H1 (cell line): ENCODE measurements at regions not wholly inside any gene's neighbourhood (a gene's known extent, or its start where the extent isn't known, plus 50 kb on each side); places are given as distances from the start of the nearest gene placed in this dataset.

ENCODE experiments used
- BACH1 ChIP-seq: IDR thresholded peaks from 2 replicates; pipeline ENCODE4 v1.6.1; 2012; ENCODE audit warnings: low read length, improper control_type of control experiment
- EP300 ChIP-seq, 2 experiments: IDR thresholded peaks; 1 replicate in 1 of 2; 2 replicates in 1 of 2; pipeline ENCODE4 v1.6.1; 2011 to 2012; ENCODE audit warnings: low read depth in 2 of 2, low read length in 2 of 2, mild to moderate bottlenecking in 2 of 2, borderline replicate concordance in 1 of 2, inconsistent platforms in 1 of 2, moderate library complexity in 1 of 2
- RBBP5 ChIP-seq: IDR thresholded peaks from 2 replicates; pipeline ENCODE4 v1.7.1; 2012; ENCODE audit warnings: low read depth, mild to moderate bottlenecking, inconsistent platforms, low read length, moderate library complexity, borderline replicate concordance
- TF ChIP-seq, protein P1 (sequence below): IDR thresholded peaks from 2 replicates; pipeline ENCODE4 v1.6.1; 2012; ENCODE audit warnings: low read length, inconsistent platforms
- TF ChIP-seq, protein P2 (sequence below): IDR thresholded peaks from 2 replicates; pipeline ENCODE4 v1.6.1; 2012; ENCODE audit warnings: inconsistent platforms

DNA sequence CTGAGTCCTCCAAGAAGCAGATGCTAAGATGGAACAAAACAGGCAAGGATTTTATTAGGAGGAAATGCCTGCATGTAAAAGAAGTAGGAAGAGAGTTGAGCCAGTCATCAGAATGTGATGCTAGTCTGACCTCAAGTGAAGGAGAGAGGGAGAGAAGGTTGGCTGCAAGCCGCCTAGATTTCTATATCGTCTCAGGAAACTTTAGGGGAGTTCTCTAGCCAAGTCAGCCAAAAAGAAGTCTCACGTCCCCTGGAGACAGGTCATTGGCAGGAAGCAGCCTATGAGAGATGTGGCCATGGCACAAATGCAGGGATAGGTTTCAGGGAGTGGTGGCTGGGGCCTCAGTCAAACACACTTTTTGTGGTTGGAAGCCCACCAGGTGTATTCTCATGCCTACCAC is 378.0 kb downstream of the CD109 start (continued):
- TF ChIP-seq RBBP5, result no peak
- no peak for TF ChIP-seq BACH1
- TF ChIP-seq EP300 (IDR thresholded peaks at IDR 0.05; ENCODE audit: borderline replicate concordance in 1 of 2, low read depth in 2 of 2, low read length in 2 of 2), result no peak
- TF ChIP-seq, protein P1, sequence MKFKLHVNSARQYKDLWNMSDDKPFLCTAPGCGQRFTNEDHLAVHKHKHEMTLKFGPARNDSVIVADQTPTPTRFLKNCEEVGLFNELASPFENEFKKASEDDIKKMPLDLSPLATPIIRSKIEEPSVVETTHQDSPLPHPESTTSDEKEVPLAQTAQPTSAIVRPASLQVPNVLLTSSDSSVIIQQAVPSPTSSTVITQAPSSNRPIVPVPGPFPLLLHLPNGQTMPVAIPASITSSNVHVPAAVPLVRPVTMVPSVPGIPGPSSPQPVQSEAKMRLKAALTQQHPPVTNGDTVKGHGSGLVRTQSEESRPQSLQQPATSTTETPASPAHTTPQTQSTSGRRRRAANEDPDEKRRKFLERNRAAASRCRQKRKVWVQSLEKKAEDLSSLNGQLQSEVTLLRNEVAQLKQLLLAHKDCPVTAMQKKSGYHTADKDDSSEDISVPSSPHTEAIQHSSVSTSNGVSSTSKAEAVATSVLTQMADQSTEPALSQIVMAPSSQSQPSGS, result no peak
- TF ChIP-seq, protein P2, sequence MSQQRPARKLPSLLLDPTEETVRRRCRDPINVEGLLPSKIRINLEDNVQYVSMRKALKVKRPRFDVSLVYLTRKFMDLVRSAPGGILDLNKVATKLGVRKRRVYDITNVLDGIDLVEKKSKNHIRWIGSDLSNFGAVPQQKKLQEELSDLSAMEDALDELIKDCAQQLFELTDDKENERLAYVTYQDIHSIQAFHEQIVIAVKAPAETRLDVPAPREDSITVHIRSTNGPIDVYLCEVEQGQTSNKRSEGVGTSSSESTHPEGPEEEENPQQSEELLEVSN, result no peak
- TF ChIP-seq, all 59 proteins: peak for 0
